Stimulated activated CD8-positive, alpha-beta memory T cell treated with anti-CD3 and anti-CD28 coated beads, Interleukin-7, amount 100 ng/mL, for 1 hour (primary cell): ENCODE measurements at regions not wholly inside any gene's neighbourhood (a gene's known extent, or its start where the extent isn't known, plus 50 kb on each side); places are given as distances from the start of the nearest gene placed in this dataset.

ENCODE experiments used
- DNase-seq, 2 donors: peaks; one replicate each; pipeline ENCODE4 v3.0.0-alpha.2; 2020; ENCODE audit warnings: low read depth in 2 of 2

GRCh38 chr1:166221316-166221715 is 54.5 kb upstream of the FAM78B start:
- DNase-seq = no peak

DNA sequence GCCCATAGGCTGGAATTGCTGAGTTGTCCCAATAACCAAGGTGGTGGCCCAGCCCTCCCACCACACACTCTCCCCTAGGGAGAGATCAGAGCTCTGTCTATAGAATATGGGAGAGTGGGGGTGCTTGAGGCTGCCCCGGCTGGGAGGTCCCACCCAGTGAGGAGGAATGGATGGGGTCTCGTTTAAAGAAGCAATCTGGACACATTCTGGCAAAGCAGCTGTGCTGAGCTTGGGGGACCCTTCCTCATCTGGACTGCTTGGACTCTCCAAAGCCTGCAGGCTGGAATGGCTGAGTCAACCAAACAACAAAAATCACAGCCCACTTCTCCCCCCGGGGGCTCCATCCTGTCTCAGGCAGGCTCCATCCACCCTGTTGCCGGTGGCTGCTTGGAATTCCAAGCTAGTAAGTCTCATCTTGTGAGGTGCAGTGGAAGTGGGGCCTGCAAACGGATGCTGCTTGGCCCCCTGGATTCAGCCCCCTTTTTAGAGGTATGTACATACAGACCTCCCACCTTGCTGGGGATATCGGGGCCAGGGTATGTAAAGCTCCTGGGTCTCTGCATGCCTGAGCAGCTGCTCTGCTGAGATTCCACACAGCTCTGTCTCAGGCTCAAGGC is 67.1 kb upstream of the FAM78B start:
- DNase-seq = no peak

DNA sequence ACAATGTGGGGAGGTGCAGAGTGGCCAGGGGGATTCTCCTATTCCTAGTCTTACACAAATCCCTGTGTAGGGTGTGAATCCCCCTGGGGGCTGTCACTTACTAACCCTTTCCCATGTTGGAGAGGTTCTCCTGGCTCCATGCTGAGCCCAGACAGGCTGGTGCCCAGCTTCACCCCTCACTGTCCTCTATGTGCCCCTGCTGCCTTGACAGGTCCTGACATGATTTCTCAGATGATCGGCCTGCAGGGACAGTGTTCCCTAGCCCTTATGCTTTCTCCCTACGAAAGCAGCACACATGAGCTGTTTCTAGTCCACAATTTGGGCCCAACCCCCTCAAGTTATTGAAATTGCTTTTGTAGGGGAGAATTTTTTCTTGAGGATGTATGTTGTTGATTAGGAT is 68.9 kb upstream of the FAM78B start:
- no peak for DNase-seq

DNA sequence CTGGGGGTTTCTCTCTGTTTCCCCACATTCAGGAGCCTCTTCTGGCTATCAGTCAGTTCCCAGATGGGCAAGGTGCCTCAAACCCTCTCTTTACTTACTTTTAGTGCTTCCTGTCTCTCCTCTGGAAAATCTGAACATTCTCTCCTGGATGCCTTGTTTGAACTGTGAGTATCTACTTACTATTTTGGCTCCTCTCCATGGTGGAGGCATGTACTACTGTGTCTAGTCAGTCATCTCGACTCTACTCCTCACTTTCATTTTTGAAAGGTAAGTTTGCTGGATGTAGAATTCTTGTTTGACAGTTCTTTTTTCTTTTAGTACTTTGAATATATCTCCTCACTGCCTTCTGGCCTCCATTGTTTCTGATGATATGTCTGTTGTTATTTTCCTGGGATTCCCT is 70.9 kb upstream of the FAM78B start:
- DNase-seq = no peak

DNA sequence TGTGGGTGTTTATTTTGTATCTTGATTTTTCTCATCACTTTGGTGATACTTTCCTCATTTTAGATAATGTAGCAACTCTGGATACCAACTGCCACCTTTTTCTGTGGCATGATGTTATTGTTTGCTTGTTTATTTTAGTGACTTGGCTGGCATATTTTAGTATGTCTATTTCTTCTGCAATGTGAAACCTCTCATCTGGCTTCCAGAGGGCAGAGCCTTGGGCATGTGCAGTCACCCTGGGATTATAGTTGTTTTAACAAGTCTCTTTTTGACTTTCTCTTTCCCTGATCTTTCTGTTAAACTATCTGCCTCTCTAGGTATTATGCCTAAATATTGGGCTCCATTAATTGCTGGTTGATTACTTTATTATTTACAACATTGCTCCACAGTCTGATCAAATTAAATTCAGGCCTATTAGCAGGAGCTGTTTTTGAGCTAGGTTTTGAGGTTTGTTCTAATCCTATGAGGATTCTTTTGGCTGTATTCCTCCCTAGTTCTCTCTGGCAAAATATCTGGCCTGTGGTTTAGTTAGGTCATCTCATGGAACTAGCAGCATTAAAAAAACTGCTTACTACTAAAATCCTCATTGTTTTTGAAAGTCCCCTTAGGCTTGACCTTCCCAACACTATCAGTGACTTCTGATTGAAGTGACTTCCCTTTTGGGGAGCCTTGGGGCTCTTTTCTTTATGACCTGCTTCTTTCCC is 86.4 kb upstream of the FAM78B start:
- no peak for DNase-seq

DNA sequence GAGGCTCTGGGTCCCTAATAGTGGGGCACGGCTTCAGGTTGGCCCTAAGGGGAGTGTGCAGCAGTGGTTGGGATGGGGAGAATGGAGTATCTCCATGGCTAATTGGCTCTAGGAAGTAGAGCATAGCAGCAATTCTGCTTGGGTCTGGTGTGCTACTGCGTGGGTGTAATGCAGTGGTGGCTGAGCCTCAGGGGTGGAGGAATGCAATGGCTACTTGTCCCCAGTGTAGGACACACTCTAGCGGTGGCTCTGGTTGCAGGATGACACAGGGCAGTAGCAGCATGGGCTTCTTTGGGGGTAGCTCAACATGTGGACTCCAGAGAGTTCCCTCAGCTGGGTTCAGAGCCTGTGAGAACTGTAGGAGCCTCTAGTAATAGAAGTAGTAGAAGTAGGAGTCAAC is 91.2 kb upstream of the FAM78B start:
- DNase-seq = no peak

- no peak for DNase-seq
Measured at GRCh38 chr1:166261511-166261910, 94.7 kb upstream of the FAM78B start.

DNA sequence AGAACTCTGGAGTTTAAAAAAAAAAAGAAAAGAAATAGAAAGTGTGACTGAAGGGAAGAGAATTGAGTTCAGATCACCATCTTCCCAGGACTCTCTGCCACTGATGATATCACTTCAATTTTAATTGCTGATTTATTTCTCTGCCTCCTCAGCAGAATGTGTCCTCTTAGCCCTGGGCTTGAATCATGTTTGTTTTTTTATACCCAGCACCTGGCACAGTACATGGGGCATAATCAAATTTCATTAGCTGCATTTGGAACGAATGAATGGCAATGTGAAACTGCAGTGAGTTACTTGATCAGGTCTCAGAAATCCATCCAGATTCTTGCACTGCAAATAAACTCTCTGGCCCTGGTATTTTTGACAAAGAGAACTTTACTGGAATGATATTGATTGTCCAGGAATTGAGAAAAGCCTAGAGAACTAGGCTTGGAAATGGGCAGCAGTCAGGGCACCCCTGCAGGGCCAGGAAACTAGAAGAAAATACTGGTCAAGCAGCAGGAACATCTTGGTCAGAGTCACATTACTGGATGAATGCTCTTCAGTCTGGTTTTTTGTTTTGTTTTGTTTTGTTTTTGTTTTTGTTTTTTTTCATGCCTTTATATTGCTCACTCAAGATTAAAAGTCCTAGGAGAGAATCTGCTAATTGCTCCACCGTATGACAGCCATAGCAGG is 103.8 kb upstream of the FAM78B start:
- no peak for DNase-seq

DNA sequence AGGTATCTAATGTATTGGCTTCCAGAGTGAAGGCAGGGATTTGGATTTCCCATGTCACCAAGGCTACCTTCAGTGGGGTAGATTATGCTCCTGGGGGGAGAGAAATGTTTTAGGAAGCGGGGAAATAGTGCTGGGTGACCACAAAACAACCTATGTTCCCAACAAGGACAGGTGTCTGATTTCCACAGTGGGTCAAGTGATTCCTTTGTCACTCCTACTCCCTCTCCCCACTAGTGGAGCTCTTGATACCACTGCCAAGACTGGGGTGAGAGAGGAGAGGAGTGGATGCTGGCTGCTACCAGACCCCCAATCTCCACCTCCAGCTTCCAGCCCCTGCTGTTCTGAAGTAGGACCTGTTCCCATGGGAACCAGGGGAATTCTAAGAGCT is 104.3 kb upstream of the FAM78B start:
- DNase-seq = no peak

- DNase-seq = no peak
Measured at GRCh38 chr1:166272155-166272554, 105.4 kb upstream of the FAM78B start.

- DNase-seq = no peak
Measured at GRCh38 chr1:166272851-166273250, 106.0 kb upstream of the FAM78B start.

DNA sequence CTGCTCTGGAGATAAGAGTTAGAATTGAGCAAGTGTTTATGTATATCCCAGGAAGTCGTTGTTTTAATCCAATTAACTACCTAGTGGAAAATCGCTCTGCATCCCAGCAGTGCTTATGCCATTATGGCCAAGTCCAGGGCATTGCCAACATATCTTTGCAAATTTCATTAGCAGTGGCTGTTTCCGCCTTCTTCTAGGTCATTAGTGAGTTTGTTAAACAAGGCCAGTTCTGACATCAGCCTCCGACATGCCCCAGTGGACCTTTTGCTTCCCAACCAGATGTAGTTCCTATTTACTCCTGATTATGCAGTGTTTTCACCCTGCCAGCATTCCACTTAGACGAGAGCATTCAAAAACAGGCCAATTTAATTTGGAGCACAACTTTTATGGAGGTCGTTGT is 106.8 kb upstream of the FAM78B start:
- no peak for DNase-seq

GRCh38 chr1:166282391-166283137 is 115.8 kb upstream of the FAM78B start:
- DNase-seq = no peak

DNA sequence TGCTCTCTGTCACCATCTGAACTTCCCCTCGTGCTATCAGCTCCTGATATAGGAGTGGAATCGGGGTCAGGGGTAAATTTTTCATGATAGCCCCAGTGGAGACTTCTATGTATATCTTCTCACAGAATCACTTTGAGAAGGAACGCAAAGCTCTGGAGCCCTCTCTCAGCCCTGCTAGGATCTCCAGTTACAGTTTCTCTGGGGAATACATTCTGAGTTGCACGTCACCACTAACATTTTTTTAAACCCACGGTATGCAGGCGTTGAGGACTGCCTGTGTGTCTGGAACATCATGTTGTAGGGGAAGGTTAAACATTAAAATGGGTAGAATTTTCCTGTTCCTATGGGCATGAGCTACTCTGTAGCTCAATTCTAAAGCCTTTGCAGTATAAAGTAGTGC is 116.4 kb upstream of the FAM78B start:
- DNase-seq = no peak

GRCh38 chr1:166283600-166283999 is 116.8 kb upstream of the FAM78B start:
- no peak for DNase-seq

DNA sequence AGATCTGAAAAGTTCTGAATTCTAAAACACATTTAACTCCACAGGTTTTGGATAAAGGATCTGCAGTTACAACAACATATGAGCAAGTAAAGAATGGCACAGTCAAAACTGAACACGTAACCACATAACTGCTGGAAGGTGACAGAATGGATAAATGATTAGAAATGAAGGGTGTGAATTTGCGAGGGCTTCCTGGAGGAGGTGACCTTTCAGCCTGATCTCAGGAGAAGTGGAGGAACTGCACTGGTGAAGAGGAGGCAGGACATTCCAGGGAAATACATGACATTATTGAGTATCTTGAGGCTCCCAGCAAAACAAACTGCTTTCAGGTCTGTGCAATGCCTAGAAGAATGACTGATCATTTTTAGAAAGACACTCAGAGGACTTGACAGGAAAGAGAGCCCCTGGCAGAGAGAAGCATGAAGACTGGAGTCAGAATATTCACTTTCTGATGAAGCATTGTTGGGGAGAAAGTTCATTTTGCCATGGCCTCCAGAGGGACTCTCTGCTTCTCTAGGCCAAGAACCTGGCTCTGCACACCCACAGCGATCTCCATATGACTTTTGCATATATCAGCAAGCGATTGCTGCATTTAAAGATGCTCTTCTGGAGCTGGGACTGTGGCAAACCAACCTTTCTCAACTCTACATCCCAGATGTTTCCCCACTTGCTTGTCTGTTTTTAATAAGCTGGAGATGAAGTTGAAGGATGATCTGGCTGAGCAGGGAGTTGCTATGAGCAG is 122.7 kb upstream of the FAM78B start:
- DNase-seq = no peak

DNA sequence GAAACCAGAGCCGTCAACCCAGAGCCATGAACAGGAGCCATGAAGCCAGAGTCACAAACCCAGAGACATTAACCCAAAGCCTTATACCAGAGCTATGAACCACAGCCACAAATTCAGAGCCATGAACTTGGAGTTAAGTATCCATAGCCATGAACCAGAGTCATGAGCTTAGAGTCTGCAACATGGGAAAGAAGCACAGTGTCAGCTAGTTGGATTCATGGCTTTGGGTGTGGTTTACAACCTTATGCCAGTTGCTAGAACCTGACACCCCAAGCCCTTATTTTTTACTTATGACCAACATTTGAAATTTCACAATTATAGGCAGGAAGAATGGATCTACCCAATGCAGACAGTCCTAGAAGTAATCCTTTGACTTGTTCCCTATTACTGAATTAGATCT is 128.9 kb upstream of the FAM78B start:
- no peak for DNase-seq

DNA sequence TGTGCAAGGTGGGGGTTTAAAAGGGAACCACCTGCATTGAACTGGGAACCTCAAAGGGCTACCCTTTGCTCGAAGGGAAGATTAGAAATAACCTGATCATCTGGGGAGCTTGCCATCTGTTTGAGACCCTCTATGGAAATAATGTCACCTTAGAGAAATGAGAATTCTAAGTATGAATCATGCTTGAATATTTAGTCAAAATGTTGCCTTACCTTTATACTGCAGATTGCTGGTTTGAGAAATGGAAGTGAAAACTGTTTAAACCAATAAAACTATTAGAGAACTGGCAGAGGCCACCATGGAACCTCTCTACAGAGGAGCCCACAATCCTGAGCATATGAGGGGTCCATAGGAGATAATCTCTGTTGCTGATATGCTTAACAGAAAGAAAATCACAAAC is 131.2 kb upstream of the FAM78B start:
- no peak for DNase-seq

- DNase-seq = no peak
Measured at GRCh38 chr1:166300767-166301166, 134.0 kb upstream of the FAM78B start.

DNA sequence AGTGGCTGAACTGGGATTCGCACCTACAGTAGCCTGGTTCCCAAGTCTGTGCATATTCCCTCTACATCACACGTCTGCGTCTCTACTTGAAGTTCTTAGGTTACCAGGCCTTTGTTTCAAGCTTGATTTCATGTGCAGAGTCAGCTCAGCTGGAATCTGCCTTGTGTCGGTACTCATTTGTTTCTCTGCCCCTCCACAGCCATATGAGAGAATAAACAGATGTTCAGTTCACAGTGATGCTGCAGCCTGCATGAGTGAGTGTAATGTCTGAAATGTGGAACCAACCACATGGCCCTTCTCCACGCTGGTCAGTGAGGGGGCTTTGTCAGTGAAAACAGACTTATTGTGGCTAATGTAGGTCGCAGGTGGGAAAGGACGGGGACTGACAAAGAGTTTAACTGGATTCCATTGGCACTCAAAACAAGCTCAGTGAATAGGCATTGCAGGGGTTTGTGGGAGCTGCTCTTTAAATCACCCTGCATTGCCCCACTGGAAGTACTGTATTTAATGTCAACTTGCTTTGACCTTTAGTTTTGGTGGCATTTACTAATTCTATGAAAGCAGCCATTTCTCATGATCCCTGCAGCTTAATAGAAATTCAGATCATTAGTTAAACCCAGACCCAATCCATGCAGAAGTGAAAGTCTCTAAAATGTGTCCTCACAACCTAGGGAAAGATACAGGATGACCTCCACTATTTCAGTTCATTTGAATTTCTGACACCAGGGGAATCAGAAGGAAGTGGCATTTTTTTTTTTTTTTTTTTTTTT is 136.4 kb upstream of the FAM78B start:
- DNase-seq = no peak

GRCh38 chr1:166304131-166304530 is 137.3 kb upstream of the FAM78B start:
- no peak for DNase-seq
